NCI-H774 (cell line): ENCODE measurements at regions not wholly inside any gene's neighbourhood (a gene's known extent, or its start where the extent isn't known, plus 50 kb on each side); places are given as distances from the start of the nearest gene placed in this dataset.
A peak's percentile ranks its signal among the peaks of the same experiment; 100 is the strongest.
"Not testable (repeated sequence)": the region's sequence is repeated elsewhere in the genome, so short reads cannot be mapped to it uniquely, and the experiment has no call there.

Experiments used
- DNase-seq: peaks from one replicate; lab custom pipeline; 2025; lab: John Stamatoyannopoulos, UW

DNA sequence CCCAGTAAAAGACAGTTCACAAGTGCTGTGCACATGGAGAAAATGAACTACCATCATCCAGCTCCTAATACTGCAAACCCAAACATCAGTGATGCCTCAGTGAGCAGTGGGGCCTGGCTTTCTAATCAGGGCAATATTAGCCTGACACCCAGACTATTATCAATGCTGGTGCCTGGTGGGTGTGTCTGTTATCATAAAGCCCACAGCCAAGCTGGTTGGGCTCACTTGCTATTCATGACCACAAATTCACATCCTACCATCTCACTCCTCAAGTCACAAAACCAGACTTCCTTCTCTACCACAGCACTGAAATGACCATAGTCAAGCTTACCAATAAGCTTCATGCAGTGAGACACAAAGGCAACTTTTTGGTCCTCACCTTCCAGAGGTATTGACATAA is 180.8 kb upstream of the PLN start:
- DNase-seq, result no peak

GRCh38 chr6:118370722-118371121 is 177.4 kb upstream of the PLN start:
- DNase-seq, result no peak

- no peak for DNase-seq
These were observed 176.1 kb upstream of the PLN start for GRCh38 chr6:118371955-118372354.

DNA sequence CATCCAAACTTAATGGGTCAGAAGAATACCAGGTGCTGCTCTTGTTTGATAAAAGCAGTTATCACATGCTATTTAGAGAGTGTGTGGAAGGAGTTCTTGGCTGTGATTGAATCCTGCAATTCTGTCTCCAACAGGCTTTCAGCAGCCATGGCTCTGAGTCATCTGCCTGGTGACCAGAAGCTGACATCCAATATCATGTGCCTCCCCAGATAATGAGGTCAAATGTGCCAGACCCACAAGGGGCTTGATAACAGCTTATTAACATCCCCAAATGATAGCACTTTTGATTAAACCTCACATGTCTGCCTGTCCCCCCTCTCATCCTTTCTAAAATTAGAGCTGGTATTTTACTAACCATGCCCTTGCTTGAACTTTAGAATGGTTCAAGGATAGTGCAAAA is 175.7 kb upstream of the PLN start:
- DNase-seq, result peak; percentile 56

GRCh38 chr6:118377711-118378414 is 170.2 kb upstream of the PLN start:
- peak; percentile 98 for DNase-seq

- not testable (repeated sequence) for DNase-seq
These were observed 167.5 kb upstream of the PLN start for GRCh38 chr6:118380620-118381019.

DNA sequence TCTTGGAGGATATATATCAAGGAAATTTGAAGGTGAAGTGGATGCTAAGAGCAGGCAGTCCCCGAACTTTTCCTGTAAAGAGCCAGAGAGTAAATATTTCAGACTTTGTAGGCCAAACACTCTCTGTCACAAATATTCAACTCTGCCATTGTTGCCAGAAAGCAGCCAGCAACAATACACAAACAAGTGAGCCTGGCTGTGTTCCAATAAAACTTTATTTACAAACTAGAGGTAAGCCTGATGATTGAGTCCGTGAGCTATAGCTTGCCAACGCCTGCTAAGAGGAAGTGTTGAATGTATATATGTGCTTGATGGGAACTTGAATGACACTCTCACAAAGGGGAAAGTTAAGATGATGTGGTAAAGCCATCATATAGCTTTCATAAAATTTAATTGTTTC is 166.0 kb upstream of the PLN start:
- peak; percentile 61 for DNase-seq

DNA sequence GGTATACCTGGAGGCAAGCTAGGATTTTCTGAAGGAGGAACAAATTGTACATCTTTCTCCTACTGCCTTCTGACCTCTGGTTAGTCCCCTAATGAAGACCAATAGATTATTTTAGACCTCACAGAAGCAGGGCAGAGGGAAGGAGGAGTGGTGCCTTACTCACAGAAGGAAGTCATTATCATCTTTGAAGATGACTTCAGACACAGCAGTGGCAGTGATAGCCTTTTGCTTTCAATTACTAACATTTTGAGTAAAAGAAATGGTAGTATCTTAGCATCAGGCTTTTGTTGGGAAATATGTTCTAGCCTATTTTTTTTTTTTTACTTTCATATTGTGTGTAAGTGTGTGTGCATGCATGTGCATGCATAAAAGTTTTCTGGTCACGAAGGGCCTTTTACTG is 164.2 kb upstream of the PLN start:
- DNase-seq, result no peak

DNA sequence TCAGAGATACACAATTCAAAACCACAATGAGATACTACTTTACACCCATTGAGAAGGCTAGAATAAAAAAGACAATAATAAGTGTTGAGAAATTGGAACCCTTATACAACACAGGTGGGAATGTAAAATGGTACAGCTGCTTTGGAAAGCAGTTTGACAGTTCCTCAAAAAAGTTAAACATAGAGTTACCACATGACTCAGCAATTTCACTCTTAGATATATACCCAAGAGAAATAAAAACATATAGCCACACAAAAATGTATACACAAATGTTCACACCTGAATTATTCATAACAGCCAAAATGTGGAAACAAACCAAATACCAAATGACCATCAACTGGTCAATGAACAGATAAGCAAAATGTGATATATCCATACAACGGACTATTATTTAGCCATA is 161.1 kb upstream of the PLN start:
- no peak for DNase-seq

DNA sequence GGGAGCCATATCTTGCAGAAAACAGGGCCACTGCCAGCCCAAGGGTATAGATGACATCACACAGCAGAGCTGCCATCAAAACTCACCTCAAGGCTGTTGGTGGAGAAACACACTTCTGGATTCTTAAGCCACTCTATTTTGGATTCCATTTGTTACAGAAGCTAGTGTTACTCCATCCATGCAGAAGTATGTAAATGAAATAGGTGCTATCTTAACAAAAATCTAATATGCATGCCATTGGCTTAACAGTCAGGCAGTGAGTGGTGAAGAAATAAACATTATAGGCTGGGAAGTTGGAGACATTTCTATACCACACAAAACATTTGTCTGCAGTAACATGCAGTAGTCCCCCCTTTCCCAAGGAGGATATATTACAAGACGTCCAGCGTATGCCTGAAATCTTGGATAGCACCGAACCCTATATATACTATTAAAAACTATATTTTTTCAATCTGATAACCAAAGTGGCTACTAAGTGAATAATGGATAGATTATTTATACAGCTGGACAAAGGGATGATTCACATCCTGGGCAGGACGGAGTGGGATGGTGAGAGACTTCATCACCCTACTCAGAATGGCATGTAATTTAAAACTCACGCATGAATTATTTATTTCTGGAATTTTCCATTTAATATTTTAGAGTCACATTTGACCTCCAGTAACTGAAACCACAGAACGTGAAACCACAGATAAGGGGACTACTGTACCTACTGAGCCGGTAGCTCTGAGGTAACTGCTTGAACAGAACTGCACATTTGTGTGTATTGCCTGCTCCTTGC is 160.0 kb upstream of the PLN start:
- no peak for DNase-seq

DNA sequence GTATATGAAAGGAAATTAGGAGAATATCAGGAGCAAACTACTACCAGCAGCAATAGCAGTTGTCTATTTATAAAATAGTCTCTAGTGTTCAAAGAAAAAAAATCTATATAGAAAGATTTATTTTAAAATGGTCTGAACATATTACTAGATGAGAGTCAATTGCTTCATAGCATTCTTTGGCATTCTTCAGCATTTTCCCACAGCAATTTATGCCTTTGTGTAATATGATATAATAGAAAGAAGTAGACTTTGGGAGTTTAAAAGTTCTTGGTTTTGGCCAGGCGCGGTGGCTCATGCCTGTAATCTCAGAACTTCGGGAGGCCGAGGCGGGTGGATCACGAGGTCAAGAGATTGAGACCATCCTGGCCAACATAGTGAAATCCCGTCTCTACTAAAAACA is 157.0 kb upstream of the PLN start:
- DNase-seq, result no peak

- no peak for DNase-seq
These were observed 154.0 kb upstream of the PLN start for GRCh38 chr6:118394106-118394505.

- DNase-seq, result no peak
These were observed 151.1 kb upstream of the PLN start for GRCh38 chr6:118396969-118397368.

GRCh38 chr6:118397671-118398465 is 150.2 kb upstream of the PLN start:
- DNase-seq, result no peak

- no peak for DNase-seq
These were observed 148.0 kb upstream of the PLN start for GRCh38 chr6:118400098-118400497.

DNA sequence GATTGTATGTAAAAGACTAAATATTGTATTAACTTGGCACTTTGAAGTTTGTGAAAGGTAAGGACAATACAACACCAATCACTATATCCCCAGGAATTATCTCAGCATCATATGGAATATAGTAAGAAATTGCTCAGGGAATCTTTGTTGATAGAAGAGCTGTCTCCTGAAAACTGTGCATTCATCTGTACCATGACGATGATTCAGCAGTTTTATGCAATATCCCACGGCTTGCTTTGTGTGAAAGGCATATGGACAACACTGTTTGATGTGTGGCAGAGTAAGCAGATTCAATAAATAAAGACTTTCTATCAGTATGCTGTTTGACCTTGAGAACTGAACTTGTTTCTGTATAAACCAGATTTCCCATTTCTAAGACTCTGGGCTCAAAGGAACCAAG is 147.5 kb upstream of the PLN start:
- DNase-seq, result no peak

DNA sequence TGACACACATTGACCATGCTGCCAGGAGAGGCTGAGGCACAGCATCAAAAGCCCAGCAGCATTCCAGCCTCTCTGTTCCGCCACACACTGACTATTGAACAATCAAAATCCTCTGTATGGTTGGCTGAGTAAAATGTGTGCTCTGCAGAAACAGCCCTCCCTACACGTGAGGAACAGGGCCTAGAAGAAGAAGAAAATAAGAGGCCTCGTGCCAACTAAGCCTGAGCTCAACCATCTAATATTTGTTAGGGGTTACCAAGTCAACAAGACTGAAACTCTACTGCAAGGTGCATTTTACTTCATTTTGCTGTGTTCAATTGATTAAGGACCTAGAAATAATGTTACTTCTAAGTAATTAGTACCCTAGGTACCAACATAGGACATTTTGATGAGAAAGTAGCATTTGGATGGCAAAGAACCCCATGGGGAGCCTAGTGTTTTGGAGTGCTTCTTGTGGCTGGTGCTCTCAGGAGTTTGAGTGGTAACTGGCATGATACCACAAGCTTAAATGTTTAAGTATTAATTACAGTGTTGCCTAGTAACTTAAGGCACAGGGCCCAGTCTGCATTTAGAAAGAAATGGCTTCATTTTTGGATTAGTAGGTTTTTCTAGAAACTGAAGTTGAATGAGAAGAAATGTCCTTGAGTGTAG is 146.6 kb upstream of the PLN start:
- DNase-seq, result no peak

DNA sequence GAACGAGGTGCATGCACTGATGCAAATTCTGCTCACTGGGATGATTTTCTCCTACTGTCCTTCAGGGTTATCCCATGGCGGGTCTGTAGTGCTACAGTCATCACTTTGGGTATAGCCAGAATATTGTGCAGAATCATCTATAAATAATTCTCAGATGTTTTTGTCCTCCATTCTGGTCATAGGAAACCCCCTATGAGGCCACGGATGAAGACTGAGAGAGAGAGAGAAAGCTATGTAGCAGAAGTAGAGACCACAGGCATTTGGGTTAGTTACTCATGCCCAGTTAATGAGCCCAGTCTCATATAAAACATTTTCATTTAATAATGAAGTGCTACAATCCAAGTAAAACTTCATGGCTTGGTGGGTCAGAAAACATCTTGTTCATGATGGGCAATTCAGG is 145.1 kb upstream of the PLN start:
- DNase-seq, result no peak

DNA sequence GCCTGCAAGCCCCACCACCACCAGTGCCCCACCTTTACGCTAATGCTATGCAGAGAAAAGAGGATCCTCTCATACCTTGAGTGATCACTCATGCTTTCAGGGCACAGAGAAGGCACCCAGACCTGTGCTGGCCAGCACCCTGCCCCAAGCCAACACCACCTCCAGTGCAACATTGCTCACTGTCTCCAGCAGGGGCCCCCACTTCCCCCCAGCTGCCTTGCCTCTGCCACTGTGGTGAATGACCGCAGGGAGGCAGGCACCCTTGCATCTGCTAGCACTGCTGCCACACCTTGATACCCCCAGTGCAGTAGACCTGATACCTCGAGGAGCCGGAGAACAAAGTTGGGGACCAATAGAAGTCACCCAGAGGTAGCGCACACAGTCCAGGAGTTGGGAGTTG is 139.2 kb upstream of the PLN start:
- no peak for DNase-seq

- no peak for DNase-seq
These were observed 138.1 kb upstream of the PLN start for GRCh38 chr6:118410001-118410400.
